ENCODE measurements at regions not wholly inside any gene's neighbourhood (a gene's known extent, or its start where the extent isn't known, plus 50 kb on each side); places are given as distances from the start of the nearest gene placed in this dataset.
"Not testable (repeated sequence)": the region's sequence is repeated elsewhere in the genome, so short reads cannot be mapped to it uniquely, and the experiment has no call there.

- Histone ChIP-seq H3K4me3 (ENCODE audit: low read depth, low read length) (no peak overlapping the region), H3K27me3 (ENCODE audit: control insufficient read depth, insufficient read depth, low read length) (no peaks in the 10 kb centered on the region), H3K36me3 (ENCODE audit: control insufficient read depth, insufficient read depth, low read length) (no peaks in the 10 kb centered on the region)
- no peak for DNase-seq (ENCODE audit: low read depth)
- ChIA-PET CTCF (no interaction called here), POLR2A (no interaction called here)
- TF ChIP-seq, protein P1, sequence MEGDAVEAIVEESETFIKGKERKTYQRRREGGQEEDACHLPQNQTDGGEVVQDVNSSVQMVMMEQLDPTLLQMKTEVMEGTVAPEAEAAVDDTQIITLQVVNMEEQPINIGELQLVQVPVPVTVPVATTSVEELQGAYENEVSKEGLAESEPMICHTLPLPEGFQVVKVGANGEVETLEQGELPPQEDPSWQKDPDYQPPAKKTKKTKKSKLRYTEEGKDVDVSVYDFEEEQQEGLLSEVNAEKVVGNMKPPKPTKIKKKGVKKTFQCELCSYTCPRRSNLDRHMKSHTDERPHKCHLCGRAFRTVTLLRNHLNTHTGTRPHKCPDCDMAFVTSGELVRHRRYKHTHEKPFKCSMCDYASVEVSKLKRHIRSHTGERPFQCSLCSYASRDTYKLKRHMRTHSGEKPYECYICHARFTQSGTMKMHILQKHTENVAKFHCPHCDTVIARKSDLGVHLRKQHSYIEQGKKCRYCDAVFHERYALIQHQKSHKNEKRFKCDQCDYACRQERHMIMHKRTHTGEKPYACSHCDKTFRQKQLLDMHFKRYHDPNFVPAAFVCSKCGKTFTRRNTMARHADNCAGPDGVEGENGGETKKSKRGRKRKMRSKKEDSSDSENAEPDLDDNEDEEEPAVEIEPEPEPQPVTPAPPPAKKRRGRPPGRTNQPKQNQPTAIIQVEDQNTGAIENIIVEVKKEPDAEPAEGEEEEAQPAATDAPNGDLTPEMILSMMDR (IDR thresholded peaks at IDR 0.05; ENCODE audit: insufficient read depth, low read depth, low read length), result no peak
These were observed 2113.1 kb upstream of the RAG2 start for GRCh38 chr11:38711110-38711509.

DNA sequence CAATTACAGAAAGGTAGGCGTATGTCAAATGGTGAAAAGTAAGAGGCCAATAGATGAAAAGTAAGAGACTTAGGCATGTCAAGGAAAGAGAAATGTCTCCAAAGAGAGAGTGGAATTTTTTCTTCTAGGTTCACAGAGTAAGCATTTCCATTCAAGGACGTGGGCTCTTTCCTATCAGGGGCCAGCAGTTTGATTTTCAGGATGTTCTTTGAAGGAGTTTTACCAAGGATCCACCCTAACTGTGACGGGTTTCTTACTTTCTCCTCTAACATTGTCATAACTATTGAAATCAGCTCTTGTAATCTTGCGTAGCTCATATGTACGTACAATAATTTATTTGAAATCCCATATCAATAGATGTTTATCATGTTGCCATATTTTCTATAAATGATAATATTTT, 2112.2 kb upstream of the RAG2 start:
- no peak overlapping the region for H3K4me3 ChIP-seq (ENCODE audit: low read depth, low read length)
- ChIA-PET CTCF (no interaction called here), POLR2A (no interaction called here)
- DNase-seq (ENCODE audit: low read depth), result no peak
- H3K36me3 ChIP-seq (ENCODE audit: control insufficient read depth, insufficient read depth, low read length), result no peaks in the 10 kb centered on the region
- no peaks in the 10 kb centered on the region for H3K27me3 ChIP-seq (ENCODE audit: control insufficient read depth, insufficient read depth, low read length)
- TF ChIP-seq, protein P1 (IDR thresholded peaks at IDR 0.05; ENCODE audit: insufficient read depth, low read depth, low read length), result no peak

DNA sequence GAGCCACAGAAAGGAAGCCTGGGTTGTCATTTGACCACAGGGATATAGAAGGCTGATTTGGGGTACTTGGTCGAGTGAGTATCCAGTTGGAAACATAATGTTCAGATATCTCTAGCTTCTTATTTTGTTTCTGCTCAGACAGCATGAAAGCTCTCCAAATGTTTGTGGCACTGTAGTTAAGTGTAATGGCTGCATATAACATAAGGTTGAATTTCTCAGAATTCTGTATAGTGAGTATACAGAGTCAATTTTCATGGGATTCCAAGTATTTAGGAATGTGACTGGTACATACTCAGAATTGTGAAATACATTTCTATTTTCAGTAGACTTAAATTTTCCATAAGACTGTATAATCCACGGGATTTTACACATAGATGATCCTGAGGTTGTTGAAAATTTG, 2102.1 kb upstream of the RAG2 start:
- DNase-seq (ENCODE audit: low read depth), result no peak
- POLR2A ChIA-PET, result no interaction called here
- Histone ChIP-seq H3K4me3 (ENCODE audit: low read depth, low read length) (no peak overlapping the region), H3K36me3 (ENCODE audit: control insufficient read depth, insufficient read depth, low read length) (no peaks in the 10 kb centered on the region), H3K27me3 (ENCODE audit: control insufficient read depth, insufficient read depth, low read length) (no peaks in the 10 kb centered on the region)
- CTCF ChIA-PET, result no interaction called here
- TF ChIP-seq, protein P1 (IDR thresholded peaks at IDR 0.05; ENCODE audit: insufficient read depth, low read depth, low read length), result no peak

DNA sequence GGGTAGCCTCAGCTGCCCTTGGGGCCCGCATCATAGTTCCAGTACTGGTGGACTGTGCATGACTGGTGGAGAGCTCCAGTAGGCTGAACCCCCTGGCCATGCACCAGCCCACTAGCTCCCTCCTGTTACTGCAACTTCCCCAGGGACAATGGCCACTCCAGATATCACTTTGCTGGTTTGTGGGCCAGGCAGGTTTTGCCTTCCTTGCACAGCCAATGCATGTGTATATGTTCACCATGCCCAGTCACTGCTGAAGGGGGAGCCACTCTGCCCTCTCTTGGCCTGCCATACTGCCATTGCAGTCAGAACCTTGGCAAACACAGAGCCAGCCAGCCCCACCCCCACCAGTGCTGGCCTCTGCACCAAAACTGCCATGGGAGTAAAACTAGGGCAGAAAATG, 2095.3 kb upstream of the RAG2 start:
- DNase-seq (ENCODE audit: low read depth), result no peak
- POLR2A ChIA-PET, result no interaction called here
- Histone ChIP-seq H3K27me3 (ENCODE audit: control insufficient read depth, insufficient read depth, low read length) (no peaks in the 10 kb centered on the region), H3K36me3 (ENCODE audit: control insufficient read depth, insufficient read depth, low read length) (no peaks in the 10 kb centered on the region), H3K4me3 (ENCODE audit: low read depth, low read length) (no peak overlapping the region)
- TF ChIP-seq, protein P1 (IDR thresholded peaks at IDR 0.05; ENCODE audit: insufficient read depth, low read depth, low read length), result no peak
- CTCF ChIA-PET, result no interaction called here

DNA sequence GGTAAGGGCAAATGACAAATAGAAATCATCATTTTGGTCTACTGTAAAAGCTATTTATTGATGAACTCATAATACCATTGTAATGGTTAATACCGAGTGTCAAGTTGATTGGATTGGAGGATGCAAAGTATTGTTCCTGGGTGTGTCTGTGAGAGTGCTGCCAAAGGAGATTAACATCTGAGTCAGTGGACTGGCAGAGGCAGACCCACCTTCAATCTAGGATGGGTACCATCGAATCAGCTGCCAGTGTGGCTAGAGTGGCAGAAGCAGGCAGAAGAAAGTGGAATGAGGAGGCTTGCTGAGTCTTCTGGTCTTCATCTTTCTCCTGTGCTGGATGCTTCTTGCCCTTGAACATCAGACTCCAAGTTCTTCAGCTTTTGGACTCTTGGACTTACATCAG, 2092.2 kb upstream of the RAG2 start:
- H3K27me3 ChIP-seq (ENCODE audit: control insufficient read depth, insufficient read depth, low read length); H3K4me3 ChIP-seq (ENCODE audit: low read depth, low read length); CTCF ChIA-PET; DNase-seq (ENCODE audit: low read depth); POLR2A ChIA-PET; H3K36me3 ChIP-seq (ENCODE audit: control insufficient read depth, insufficient read depth, low read length): not testable (repeated sequence)

DNA sequence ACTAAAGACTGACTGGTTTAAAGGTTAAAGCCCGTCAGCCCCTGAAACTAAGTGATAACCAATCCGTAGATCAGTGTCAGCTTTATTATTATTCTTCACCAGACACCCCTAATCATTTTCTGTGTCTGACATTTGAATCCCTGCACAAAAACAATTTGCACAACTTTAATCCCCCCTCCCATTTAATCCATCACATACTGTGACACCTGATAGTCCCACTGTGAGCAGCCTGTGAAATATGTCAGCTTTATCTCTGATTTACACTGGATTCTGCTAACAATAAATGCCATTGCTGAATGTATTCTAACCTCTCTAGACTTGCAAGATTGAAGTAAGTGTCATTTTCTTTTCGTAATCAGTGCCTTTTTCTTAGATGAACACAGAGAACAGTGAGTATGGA, 2089.0 kb upstream of the RAG2 start:
- CTCF ChIA-PET, result no interaction called here
- POLR2A ChIA-PET, result no interaction called here

More for the DNA sequence above, 2089.0 kb upstream of the RAG2 start:
- H3K4me3 ChIP-seq (ENCODE audit: low read depth, low read length), result no peak overlapping the region
- DNase-seq (ENCODE audit: low read depth), result no peak
- no peaks in the 10 kb centered on the region for H3K36me3 ChIP-seq (ENCODE audit: control insufficient read depth, insufficient read depth, low read length)
- TF ChIP-seq, protein P1 (IDR thresholded peaks at IDR 0.05; ENCODE audit: insufficient read depth, low read depth, low read length), result no peak
- no peaks in the 10 kb centered on the region for H3K27me3 ChIP-seq (ENCODE audit: control insufficient read depth, insufficient read depth, low read length)
